GM19043 (cell line): ENCODE measurements at regions not wholly inside any gene's neighbourhood (a gene's known extent, or its start where the extent isn't known, plus 50 kb on each side); places are given as distances from the start of the nearest gene placed in this dataset.

Source experiments
- ATAC-seq: cut with Tn5 transposase; IDR thresholded peaks from one replicate; pipeline ENCODE4 v1.9.1; 2021; ENCODE audit warnings: low read depth; ENCODE audit not compliant: unreplicated experiment

DNA sequence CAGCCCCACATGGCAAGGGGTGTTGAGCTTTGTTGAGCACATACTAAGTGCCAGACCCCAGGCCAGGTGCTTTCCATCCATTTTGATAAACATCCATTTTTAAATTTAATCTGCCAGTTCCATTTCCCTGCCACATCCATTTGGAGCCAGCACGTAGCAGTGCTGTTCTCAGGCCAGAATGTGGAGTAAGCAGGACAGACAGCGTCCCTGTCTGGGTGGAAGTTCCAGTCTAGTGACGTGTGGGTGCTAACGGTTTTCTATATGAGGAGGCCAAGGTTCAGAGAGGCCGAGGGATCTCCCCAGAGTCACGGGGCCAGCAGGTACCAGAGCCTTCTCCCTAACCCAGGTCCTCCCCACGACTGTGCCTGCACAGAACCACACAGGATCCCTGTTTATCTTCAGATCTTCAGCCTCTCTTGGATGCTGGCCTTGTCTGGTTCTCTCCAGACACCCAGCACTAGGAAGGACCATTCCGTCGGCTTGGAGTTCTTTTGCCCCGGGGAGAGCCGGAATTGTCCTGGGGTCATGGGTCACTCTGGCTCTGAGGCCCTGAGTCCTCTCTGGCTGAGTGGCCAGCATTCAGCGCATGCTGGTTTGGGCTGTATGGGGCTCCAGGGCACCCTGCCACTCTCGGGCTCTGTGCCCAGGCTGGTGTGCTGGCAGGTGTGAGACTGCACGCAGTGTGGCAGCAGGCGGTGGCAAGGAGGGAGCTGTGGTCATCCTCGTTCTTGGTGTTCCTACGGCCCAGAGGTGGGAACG lies 63.6 kb upstream of the PPARA start:
- ATAC-seq, result no peak

DNA sequence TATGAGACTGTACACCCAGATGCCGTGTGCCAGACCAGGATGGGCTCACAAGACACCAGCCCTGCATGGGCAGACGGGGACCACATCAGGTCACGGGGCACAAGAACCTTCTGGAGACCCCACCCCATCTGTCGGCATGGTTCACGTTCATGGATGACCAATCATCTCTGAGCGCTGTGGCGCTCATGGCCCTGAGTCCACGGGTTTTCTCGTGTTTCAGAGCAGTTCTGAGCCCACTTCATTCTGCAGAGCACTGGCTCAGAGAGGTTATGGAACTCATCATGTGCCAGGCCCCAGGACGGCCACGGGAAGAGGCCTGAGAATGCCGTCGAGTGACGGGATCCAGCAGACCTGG lies 63.0 kb upstream of the PPARA start:
- ATAC-seq, result no peak

DNA sequence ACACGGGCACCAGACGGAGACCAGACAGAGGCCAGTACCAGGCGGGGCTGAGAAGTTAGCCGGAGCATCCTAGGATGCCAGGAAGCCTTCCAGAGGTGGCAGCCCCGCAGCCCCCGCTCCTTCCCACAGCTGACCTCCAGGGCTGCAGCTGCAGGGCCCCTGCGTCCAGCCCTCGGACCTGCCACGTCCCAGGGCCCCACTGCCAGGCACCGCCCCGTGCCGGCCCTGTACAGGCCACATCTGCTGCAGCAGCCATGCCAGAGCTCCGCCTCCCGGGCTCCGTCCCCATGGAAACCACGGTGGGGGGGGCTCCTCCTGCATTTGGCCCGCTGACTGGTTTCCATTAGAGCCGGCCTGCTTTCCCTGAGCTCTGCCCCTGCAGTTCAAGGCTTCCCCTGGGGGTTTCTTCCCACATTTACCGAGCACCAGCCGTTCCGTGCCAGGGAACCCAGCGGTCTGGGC lies 62.5 kb upstream of the PPARA start:
- no peak for ATAC-seq

DNA sequence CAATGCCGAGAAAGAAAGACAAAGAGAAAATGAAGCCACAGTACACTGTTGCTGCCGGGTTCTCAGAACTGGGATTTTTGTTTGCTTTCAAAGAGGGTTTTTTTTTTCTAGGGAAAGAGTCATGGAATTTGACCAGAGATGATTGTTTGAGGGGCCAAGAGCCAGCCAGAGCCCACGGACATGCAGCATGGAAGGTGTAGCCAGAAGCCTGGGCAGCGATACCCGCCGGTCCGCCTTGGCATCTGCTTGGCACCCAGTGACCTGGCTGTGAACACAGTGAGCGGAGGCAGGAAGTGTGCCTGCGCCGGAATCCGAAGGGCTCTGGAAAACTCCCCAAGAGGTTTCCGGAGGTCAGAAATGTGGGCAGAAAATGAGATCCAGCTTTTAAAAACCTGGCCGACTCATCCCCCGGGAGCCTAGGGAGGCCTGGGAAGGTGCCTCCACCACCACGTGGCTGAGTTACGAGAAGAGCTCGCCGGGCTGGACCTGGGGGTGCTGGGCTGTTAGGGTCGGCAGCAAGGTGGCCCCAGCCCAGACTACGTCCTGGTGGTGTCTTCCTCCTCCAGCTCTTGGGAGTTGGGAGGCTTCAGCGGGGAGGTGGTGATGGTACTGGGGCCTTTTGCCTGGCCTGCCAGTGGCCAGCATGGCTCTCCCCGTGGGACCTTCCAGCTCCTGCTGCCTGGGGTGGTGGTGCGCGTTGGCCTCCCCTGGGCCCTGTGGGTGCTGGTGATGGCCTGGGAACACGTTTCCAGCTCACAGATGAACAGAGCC lies 61.6 kb upstream of the PPARA start:
- ATAC-seq, result no peak

DNA sequence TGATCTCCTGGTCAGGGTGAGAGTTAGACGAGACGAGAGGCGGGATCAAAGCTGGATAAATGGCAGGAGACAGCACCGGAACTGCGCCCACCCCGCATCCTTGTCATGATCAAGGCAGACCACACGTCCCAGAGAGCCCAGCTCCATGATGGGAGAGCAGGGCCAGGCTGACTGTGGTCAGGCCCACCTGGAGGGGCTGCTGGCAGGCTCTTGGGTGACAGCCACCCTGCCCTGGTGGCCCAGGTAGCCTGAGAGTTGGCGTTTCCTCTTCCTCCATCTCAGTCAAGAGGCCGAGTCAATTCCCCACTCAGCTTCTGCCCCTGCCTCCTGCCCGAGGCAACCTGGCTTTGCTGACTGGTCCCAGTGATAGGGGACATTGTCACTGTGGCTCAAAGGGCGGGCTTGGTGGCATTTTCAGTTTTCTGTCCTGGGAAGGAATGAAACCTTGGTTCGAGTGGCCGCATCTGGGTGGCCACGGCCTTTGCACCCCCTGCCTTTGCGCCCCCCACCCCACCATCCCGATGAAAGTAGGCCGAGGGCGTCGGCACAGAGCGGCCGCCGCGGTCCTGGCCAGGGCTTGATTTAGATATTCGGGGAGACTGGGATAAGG lies 60.8 kb upstream of the PPARA start:
- no peak for ATAC-seq

DNA sequence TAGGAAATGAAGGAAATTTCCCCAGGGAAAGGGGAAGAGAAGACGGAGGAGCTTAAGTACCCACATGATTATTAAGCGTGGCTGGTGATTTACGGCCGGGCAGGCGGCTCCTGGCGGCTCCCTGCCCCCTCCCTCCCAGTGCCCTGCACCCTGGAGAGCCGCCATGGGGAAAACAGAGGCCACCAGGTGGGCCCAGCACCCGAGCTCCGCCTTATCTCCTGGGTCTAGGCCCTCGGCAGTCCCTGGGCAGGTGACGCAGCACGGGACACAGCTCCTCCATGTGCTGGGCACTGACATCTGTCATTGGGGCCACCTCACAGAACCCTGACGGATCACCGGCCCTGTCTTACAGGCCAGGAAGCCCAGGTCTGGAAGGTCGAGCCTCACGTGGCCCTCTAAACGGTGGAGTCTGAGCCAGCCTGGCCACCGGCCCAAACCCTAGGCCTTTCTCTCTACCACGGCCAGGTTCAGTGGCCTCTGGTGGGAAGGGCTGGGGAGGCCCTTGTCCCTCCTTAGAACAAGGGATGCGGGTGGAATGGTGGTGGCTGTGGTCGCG lies 60.2 kb upstream of the PPARA start:
- no peak for ATAC-seq

DNA sequence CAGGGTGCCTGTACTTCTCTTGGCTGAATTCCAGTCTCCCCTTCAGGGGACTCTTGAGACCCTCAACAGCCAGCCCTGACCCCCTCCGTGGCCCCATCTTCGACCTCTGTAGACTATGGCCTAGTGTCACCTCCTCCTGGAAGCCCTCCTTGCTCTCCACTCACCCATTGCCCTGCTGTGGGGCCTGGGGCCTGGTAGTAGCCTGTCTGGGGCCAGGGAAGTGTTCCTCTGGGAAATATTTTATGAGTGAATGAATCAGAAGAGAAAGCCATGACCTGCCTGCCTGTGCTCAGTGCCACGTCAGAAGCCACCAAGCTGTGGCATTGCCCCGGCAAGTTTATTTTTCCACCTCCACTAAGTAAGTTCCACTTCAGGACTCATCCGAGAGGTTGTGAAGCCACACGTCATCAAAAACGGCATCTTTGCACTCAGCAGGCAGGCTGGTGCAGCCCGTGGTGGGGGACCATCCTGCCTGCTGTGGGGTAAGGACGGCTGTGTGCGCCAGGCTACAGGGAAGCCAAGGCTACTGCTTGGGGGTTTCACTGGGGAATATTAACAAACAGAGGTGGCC lies 59.6 kb upstream of the PPARA start:
- no peak for ATAC-seq

DNA sequence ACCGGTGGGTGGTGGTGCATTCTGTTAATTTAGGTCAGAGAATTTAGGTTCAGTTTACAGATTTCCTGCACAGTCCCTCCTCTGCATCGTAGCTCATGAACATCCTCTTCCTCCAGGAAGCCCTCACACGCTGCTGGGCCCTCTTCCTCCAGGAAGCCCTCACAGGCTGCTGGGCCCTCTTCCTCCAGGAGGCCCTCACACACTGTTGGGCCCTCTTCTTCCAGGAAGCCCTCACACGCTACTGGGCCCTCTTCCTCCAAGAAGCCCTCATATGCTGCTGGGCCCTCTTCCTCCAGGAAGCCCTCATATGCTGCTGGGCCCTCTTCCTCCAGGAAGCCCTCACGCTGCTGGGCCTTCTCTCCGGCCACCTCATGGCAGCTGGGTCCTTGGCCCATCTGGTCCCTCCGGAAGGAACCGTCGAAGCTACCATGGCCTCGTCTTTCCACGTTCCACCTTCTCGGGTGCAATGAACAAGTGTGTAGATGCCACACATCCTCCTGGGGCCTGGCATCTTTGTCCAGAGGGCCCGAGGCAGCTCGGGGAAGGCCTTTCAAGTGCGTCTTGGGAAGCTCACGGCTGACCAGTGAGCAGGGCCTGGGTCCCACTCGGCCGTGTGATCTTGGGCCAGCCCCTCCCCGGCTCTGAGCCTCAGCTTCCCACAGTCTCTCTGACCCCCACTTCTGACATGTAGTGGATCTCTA lies 58.9 kb upstream of the PPARA start:
- ATAC-seq, result no peak

DNA sequence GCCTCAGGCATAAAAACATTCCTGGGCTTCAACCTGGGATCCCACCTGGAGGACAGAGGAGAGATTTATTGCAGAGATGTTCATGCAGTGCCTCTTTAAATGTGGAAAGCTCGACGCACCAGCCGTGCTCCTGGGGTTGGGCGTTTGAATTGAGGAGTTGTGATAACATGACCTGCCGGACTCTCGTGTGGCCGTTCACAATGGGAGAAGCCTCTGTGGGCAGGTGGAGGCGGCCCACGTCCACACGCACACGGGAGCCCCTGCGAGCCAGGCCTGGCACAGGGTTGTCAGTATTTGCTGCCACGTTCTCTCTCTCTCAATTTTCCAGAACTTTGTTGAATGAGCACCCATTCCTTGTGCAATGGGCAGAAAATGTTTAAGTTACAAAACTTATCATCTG lies 58.3 kb upstream of the PPARA start:
- ATAC-seq, result no peak

DNA sequence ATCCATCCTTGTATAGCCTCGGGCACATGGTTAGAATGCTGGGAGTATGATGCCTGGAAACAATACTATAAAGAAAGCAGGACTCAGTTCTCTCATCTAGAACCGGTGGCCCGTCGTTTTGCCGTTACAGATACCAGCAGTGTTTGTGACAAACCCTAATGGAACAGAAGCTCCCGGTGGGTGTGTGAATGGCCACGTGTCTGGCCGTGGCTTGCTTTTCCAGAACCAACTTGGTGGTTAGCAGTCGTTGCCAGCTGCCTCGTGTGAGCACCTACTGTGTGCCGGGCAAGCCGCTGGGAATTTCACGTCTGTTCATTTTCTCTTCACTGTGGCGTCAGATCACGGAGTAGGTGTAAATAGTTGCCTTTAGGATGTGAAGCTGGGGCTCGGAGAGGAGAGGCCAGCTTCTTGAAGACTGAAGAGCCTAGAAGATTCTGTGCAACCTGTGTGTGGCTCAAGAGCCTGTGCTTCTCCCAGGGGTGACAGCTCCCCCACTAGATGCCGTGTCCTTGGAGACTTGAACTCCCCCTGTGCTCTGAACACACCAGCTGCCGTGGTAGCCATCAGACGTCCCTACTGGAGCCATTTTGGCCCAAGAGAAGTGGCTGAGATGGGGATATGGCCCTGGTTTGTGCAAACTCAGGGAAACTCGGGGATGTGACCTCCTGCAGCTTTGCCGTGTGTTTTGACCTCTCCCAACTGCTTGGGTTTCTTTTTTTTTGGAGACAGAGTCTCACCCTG lies 57.5 kb upstream of the PPARA start:
- ATAC-seq, result no peak

DNA sequence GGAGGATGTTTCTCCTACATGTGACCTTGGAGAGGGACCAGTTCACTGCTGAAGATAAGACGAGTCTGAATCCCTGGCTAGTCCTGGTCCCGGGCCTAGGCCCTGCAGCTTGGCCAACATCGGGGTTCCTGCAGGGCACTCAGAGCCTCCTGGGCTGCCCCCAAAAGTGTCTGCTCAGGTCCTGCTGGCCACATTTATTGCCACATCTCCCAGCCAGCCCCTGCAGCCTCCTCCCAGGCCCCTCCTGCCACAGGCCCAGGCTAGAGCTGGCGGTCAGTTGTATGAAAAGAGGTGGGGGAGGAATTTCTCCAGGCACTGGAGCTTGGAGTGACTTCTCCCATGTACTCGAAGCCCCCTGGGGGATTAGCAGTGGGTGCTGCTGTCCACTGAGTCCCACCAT lies 56.5 kb upstream of the PPARA start:
- no peak for ATAC-seq

DNA sequence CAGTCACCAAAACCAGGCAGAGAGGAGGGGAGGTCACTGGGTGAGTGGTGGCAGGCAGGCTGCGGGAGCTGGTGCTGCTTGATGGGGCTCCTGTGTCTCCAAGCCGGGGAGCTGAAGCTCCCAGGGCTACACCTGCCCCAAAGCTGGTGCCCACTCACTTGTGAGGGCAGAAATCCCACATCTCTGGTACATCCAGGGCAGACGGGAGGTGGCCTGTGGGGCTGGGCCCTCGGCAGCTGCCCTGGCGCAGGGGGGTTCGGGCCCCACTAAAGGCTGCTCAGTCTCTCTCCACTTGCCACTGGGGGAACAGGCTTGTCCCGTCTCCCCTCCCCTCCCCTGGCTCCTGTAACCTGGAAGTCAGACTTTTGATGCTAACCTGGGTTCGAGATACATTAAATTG lies 55.6 kb upstream of the PPARA start:
- no peak for ATAC-seq

DNA sequence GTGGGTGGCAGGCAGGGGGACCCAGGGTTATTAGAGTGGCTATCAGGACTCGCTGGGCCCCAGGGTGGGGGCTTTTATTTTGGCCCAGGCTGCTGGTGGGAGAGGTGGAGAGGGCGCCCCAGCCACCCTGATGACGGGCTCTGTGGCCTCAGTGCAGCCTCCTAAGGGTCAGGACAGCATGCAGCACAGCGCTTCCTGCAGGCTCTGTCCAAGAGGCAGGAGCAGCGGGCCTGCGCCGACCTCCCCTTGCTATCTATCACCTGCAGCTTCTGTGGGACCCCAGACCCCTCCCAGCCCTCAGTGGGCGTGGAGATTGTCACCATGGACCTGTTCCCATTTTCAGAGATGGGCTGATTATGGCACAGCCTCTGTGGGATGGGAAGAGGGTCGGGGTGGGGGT lies 54.3 kb upstream of the PPARA start:
- ATAC-seq, result no peak

DNA sequence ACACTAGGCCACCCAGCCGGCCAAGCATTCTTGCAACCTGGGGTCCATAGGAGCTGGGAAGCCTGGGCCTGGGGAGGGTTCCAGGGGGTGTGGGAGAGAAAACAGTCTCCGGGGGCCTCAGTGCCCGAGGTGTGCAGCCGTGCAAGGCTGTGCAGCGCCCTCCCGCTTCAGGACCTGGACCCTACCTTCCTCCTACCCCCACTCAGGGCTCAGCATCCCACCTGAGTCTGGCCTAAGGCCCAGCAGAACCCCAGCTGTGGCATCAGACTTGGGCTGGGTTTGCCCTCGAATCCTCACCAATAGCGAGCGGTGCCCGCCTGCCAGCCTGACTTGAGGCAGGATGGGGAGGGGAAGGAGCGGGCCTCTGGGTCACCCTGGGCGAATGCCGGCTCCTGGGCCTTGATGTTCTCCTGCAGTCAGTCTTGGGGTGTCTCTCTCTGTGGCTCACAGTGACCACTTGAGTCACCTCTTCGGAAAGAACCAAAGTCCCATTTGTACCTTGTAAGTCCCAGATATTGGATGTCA lies 53.6 kb upstream of the PPARA start:
- no peak for ATAC-seq

DNA sequence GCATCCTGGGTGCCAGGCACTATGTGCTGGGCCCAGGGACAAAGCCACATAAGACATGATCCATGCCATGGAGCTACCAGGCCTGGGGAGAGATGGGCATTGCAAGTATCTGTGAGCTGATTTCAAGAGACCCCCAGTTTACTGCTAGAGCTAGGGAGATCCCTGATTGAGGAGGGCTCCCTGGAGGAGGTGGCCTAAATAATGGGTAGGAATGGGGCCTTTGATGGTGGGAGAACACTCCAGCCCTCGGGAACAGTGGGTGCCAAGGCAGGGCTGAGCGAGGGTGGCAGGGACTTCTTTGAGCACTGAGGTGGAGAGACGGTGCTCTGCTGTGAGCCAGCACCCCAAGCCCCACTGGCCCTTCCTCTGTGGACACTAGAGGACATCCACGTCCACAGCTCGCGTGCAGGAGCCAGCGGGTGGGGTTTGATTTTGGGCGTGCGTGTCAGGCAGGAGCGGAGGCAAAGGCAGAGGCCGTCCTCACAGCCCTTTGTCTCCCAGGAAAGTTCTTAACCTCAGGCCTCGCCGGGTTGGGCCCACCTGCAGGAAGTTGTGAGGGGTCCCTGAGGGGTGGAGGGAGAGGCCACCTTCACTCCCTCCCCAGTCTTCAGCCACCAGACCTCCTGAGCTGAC lies 52.9 kb upstream of the PPARA start:
- ATAC-seq, result no peak

DNA sequence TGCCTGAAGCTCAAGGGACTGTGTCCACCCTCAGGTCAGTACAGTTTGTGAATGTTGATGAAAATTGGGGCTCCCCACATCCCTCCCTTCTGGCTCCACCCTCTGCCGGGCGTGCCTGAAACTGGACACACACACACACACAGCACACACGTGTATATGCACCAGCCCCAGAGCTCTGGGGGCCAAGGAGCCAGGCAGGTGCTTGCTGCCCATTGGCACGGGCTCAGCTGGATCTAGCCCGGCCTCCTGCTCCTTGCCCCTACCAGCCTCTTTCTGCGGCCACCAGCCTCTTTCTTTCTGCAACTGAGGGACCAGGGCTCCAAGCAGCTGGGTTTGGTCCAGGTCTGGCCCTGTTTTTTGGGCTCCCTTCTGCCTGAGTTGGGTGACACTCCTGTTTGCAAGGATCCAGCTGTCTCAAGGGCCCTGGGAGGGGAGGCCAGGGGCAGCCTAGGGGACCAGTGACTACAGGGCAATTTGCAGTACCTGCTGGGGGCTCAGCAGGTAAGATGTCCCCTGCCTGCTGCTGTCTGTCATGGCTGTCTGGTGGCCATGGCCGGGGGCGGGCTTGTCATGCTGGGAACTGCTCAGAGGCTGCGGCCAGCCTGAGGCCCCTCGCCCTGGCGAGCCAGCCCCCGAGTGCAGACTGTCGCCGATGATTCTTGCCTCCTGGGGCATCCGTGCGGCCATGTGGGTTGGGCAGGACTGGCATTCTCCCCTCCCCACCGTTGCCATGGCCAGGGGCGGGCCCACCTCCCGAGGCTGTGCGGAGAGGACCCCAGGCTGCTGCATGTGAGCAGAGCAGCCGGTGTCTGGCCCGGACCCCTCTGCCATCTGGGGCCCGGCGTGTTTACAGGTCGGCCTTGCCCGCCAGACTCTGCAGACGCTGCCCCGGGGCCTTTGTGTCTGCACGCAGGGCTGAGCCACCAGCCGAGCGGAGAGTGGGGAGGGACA lies 51.5 kb upstream of the PPARA start:
- ATAC-seq, result no peak

DNA sequence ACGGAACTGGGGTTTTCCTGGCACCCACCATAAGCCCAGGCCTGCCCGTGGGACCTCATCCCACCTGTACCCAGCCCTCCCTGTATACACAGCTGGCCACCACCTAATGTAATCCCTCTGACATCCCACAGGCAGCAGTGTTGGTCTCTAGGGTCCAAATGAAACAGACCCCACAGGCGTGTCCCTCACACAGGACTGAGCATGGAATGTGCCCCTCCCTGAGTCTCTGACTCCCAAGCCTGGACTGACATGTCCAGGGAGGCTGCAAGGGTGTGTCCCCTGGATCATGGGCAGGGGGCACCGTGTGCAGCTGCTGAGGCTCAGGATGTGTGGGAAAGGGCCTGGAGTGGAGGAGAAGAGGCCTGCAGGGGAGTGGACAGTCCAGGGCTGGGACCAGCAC lies 50.6 kb upstream of the PPARA start:
- no peak for ATAC-seq
